ENCODE measurements at regions not wholly inside any gene's neighbourhood (a gene's known extent, or its start where the extent isn't known, plus 50 kb on each side); places are given as distances from the start of the nearest gene placed in this dataset.

- DNase-seq: no peak
Measured at GRCh38 chr15:81569286-81570080, 195.5 kb upstream of the TMC3 start.

- DNase-seq: no peak
Measured at GRCh38 chr15:81567924-81568323, 193.9 kb upstream of the TMC3 start.

GRCh38 chr15:81562986-81563385 lies 189.0 kb upstream of the TMC3 start:
- DNase-seq: no peak

GRCh38 chr15:81560405-81560804 lies 186.4 kb upstream of the TMC3 start:
- no peak for DNase-seq

- no peak for DNase-seq
Measured at GRCh38 chr15:81558056-81558455, 184.0 kb upstream of the TMC3 start.

- no peak for DNase-seq
Measured at GRCh38 chr15:81555346-81555745, 181.3 kb upstream of the TMC3 start.

GRCh38 chr15:81548365-81549130 lies 174.5 kb upstream of the TMC3 start:
- no peak for DNase-seq

GRCh38 chr15:81547521-81548132 lies 173.6 kb upstream of the TMC3 start:
- DNase-seq: no peak

- no peak for DNase-seq
Measured at GRCh38 chr15:81544385-81544784, 170.4 kb upstream of the TMC3 start.

- DNase-seq: no peak
Measured at GRCh38 chr15:81540909-81541308, 166.9 kb upstream of the TMC3 start.

- DNase-seq: no peak
Measured at GRCh38 chr15:81536356-81536755, 162.3 kb upstream of the TMC3 start.

- DNase-seq: no peak
Measured at GRCh38 chr15:81534124-81534523, 160.1 kb upstream of the TMC3 start.

GRCh38 chr15:81532001-81532400 lies 158.0 kb upstream of the TMC3 start:
- DNase-seq: no peak

- DNase-seq: no peak
Measured at GRCh38 chr15:81531109-81531592, 157.1 kb upstream of the TMC3 start.

- no peak for DNase-seq
Measured at GRCh38 chr15:81530271-81530691, 156.3 kb upstream of the TMC3 start.

- no peak for DNase-seq
Measured at GRCh38 chr15:81529481-81529880, 155.5 kb upstream of the TMC3 start.

- no peak for DNase-seq
Measured at GRCh38 chr15:81526029-81526428, 152.0 kb upstream of the TMC3 start.

GRCh38 chr15:81524496-81524895 lies 150.5 kb upstream of the TMC3 start:
- no peak for DNase-seq

- no peak for DNase-seq
Measured at GRCh38 chr15:81523867-81524266, 149.9 kb upstream of the TMC3 start.

- DNase-seq: no peak
Measured at GRCh38 chr15:81520480-81520879, 146.5 kb upstream of the TMC3 start.

- DNase-seq: no peak
Measured at GRCh38 chr15:81516461-81516860, 142.4 kb upstream of the TMC3 start.

- no peak for DNase-seq
Measured at GRCh38 chr15:81516012-81516411, 142.0 kb upstream of the TMC3 start.

- DNase-seq: no peak
Measured at GRCh38 chr15:81514725-81515124, 140.7 kb upstream of the TMC3 start.

- DNase-seq: no peak
Measured at GRCh38 chr15:81511138-81511537, 137.1 kb upstream of the TMC3 start.

All from stimulated activated CD4-positive, alpha-beta T cell treated with anti-CD3 and anti-CD28 coated beads, Interleukin-2, amount 100 ng/mL, for 48 hours (primary cell).